Mesendoderm (in vitro differentiated cells): ENCODE measurements at regions not wholly inside any gene's neighbourhood (a gene's known extent, or its start where the extent isn't known, plus 50 kb on each side); places are given as distances from the start of the nearest gene placed in this dataset.

Source experiments
- DNase-seq: peaks from one replicate; pipeline ENCODE4 v3.0.0; 2013
- H2AK5ac ChIP-seq: 2 replicates; pipeline ENCODE4 v1.6.1; 2013; ENCODE audit warnings: low read length, inconsistent platforms
- H2BK120ac ChIP-seq: 2 replicates; pipeline ENCODE4 v1.6.1; 2013; ENCODE audit warnings: low read depth, mild to moderate bottlenecking, low read length, moderate library complexity, mixed read lengths
- H2BK15ac ChIP-seq: replicated peaks from 2 replicates; pipeline ENCODE4 v1.6.1; 2013; ENCODE audit warnings: low read depth, mild to moderate bottlenecking, moderate library complexity
- H2BK5ac ChIP-seq: 2 replicates; pipeline ENCODE4 v1.6.1; 2013; ENCODE audit warnings: low read length, inconsistent platforms
- H3K18ac ChIP-seq: 2 replicates; pipeline ENCODE4 v1.6.1; 2013; ENCODE audit warnings: mild to moderate bottlenecking, low read length, mixed read lengths
- H3K23ac ChIP-seq: one replicate; pipeline ENCODE4 v1.6.1; 2013; ENCODE audit warnings: low read length
- H3K27ac ChIP-seq: 2 replicates; pipeline ENCODE4 v1.5.1; 2013; ENCODE audit warnings: low read depth, mild to moderate bottlenecking, inconsistent platforms, low read length, moderate library complexity
- H3K27me3 ChIP-seq: 2 replicates; pipeline ENCODE4 v1.6.1; 2013; ENCODE audit warnings: low read length, control low read depth, mild to moderate bottlenecking, inconsistent platforms; ENCODE audit not compliant: insufficient read depth, poor library complexity
- H3K36me3 ChIP-seq: 2 replicates; pipeline ENCODE4 v1.6.1; 2013; ENCODE audit warnings: low read length, inconsistent platforms; ENCODE audit not compliant: control insufficient read depth, insufficient read depth
- H3K4ac ChIP-seq: one replicate; pipeline ENCODE4 v1.6.1; 2013; ENCODE audit warnings: low read depth, mild to moderate bottlenecking, low read length, moderate library complexity
- H3K4me1 ChIP-seq: 2 replicates; pipeline ENCODE4 v1.6.1; 2013; ENCODE audit warnings: low read depth, low read length, inconsistent platforms; ENCODE audit not compliant: control insufficient read depth
- H3K4me2 ChIP-seq: 2 replicates; pipeline ENCODE4 v1.6.1; 2013; ENCODE audit warnings: low read length
- H3K4me3 ChIP-seq: 2 replicates; pipeline ENCODE4 v1.5.1; 2013; ENCODE audit warnings: mild to moderate bottlenecking, low read length
- H3K56ac ChIP-seq: one replicate; pipeline ENCODE4 v1.6.1; 2013; ENCODE audit warnings: low read length
- H3K79me1 ChIP-seq: 2 replicates; pipeline ENCODE4 v1.6.1; 2013; ENCODE audit warnings: low read length, inconsistent platforms
- H3K79me2 ChIP-seq: 2 replicates; pipeline ENCODE4 v1.6.1; 2013; ENCODE audit warnings: mild to moderate bottlenecking, low read length; ENCODE audit not compliant: control insufficient read depth, insufficient read depth
- H3K9ac ChIP-seq: 2 replicates; pipeline ENCODE4 v1.6.1; 2013; ENCODE audit warnings: low read length, inconsistent platforms
- H4K5ac ChIP-seq: one replicate; pipeline ENCODE4 v1.6.1; 2013; ENCODE audit warnings: low read length
- H4K8ac ChIP-seq: one replicate; pipeline ENCODE4 v1.6.1; 2013; ENCODE audit warnings: low read depth, mild to moderate bottlenecking, control low read depth, low read length, moderate library complexity
- WGBS: extraction: QIAGEN DNeasy Blood & Tissue Kit; methylation state at CpG from one replicate; pipeline ENCODE4 v1.1.7; 2013; ENCODE audit warnings: low lambda C conversion rate, missing lambda C conversion rate; ENCODE audit not compliant: insufficient coverage; ENCODE audit errors: extremely low coverage; 5-methylcytosine and 5-hydroxymethylcytosine counted together

GRCh38 chr18:27763936-27764335, 413.0 kb downstream of the CDH2 start:
- no peak overlapping the region for H2BK120ac ChIP-seq

GRCh38 chr18:27763341-27763740, 413.6 kb downstream of the CDH2 start:
- Histone ChIP-seq H2BK15ac (no peak overlapping the region), H3K79me2 (no peaks in the 10 kb centered on the region), H3K18ac (no peak overlapping the region), H3K4me2 (no peak overlapping the region), H3K4me3 (no peak overlapping the region), H3K79me1 (no peaks in the 10 kb centered on the region), H3K23ac (no peak overlapping the region), H3K27me3 (no peaks in the 10 kb centered on the region), H3K4ac (no peak overlapping the region), H3K36me3 (no peaks in the 10 kb centered on the region), H3K27ac (no peak overlapping the region), H3K4me1 (no peaks in the 10 kb centered on the region), H2BK5ac (no peak overlapping the region), H4K5ac (no peak overlapping the region), H2AK5ac (no peak overlapping the region), H3K56ac (no peak overlapping the region), H4K8ac (no peak overlapping the region), H3K9ac (no peak overlapping the region), H2BK120ac (no peak overlapping the region)
- DNase-seq = no peak

More at GRCh38 chr18:27763936-27764335, 413.0 kb downstream of the CDH2 start:
- H4K8ac ChIP-seq = no peak overlapping the region
- no peak overlapping the region for H2BK15ac ChIP-seq
- no peak overlapping the region for H3K27ac ChIP-seq
- no peaks in the 10 kb centered on the region for H3K27me3 ChIP-seq
- H3K36me3 ChIP-seq = no peaks in the 10 kb centered on the region
- H4K5ac ChIP-seq = no peak overlapping the region
- no peak overlapping the region for H3K18ac ChIP-seq
- H3K4ac ChIP-seq = no peak overlapping the region
- no peaks in the 10 kb centered on the region for H3K79me1 ChIP-seq
- H2AK5ac ChIP-seq = no peak overlapping the region
- H3K56ac ChIP-seq = no peak overlapping the region
- no peak overlapping the region for H3K4me2 ChIP-seq
- DNase-seq = no peak
- H3K4me3 ChIP-seq = no peak overlapping the region
- H3K9ac ChIP-seq = no peak overlapping the region
- H2BK5ac ChIP-seq = no peak overlapping the region
- no CpG with 5 or more reads among the region's 1 CpG for WGBS
- no peak overlapping the region for H3K23ac ChIP-seq
- no peaks in the 10 kb centered on the region for H3K79me2 ChIP-seq
- no peaks in the 10 kb centered on the region for H3K4me1 ChIP-seq

GRCh38 chr18:27762054-27762453, 414.9 kb downstream of the CDH2 start:
- no peak overlapping the region for H3K56ac ChIP-seq
- no peaks in the 10 kb centered on the region for H3K36me3 ChIP-seq
- H3K27ac ChIP-seq = no peak overlapping the region
- no peaks in the 10 kb centered on the region for H3K79me2 ChIP-seq
- no peaks in the 10 kb centered on the region for H3K27me3 ChIP-seq
- no peak overlapping the region for H4K8ac ChIP-seq
- no peak overlapping the region for H3K4me2 ChIP-seq
- H2BK15ac ChIP-seq = no peak overlapping the region
- H4K5ac ChIP-seq = no peak overlapping the region
- no peaks in the 10 kb centered on the region for H3K4me1 ChIP-seq
- WGBS = no CpG with 5 or more reads among the region's 4 CpGs
- no peak overlapping the region for H3K4me3 ChIP-seq
- no peak overlapping the region for H2BK120ac ChIP-seq
- no peak overlapping the region for H3K18ac ChIP-seq
- H3K23ac ChIP-seq = no peak overlapping the region
- H3K79me1 ChIP-seq = no peaks in the 10 kb centered on the region
- no peak overlapping the region for H3K4ac ChIP-seq
- no peak overlapping the region for H3K9ac ChIP-seq
- H2AK5ac ChIP-seq = no peak overlapping the region
- no peak overlapping the region for H2BK5ac ChIP-seq
- peak; percentile 58 for DNase-seq

GRCh38 chr18:27752944-27753343, 424.0 kb downstream of the CDH2 start:
- WGBS = no CpG with 5 or more reads among the region's 4 CpGs
- Histone ChIP-seq H3K79me1 (no peaks in the 10 kb centered on the region), H3K4ac (no peak overlapping the region), H2BK5ac (no peak overlapping the region), H2AK5ac (no peak overlapping the region), H3K18ac (no peak overlapping the region), H3K27me3 (no peaks in the 10 kb centered on the region), H3K4me1 (no peaks in the 10 kb centered on the region), H3K36me3 (no peaks in the 10 kb centered on the region), H3K23ac (no peak overlapping the region), H3K9ac (no peak overlapping the region), H4K8ac (no peak overlapping the region), H3K4me2 (no peak overlapping the region), H2BK120ac (no peak overlapping the region), H2BK15ac (no peak overlapping the region), H3K27ac (no peak overlapping the region), H4K5ac (no peak overlapping the region), H3K79me2 (no peaks in the 10 kb centered on the region), H3K4me3 (no peak overlapping the region), H3K56ac (no peak overlapping the region)
- DNase-seq = no peak

- no peak overlapping the region for H3K4me2 ChIP-seq
- H3K4me3 ChIP-seq = no peak overlapping the region
- no peaks in the 10 kb centered on the region for H3K79me1 ChIP-seq
- no peak overlapping the region for H3K18ac ChIP-seq
- no peaks in the 10 kb centered on the region for H3K36me3 ChIP-seq
- H2BK15ac ChIP-seq = no peak overlapping the region
- H3K9ac ChIP-seq = no peak overlapping the region
- no peak overlapping the region for H3K23ac ChIP-seq
- no peak overlapping the region for H2BK120ac ChIP-seq
- H3K56ac ChIP-seq = no peak overlapping the region
- no peaks in the 10 kb centered on the region for H3K79me2 ChIP-seq
- H4K5ac ChIP-seq = no peak overlapping the region
- no peaks in the 10 kb centered on the region for H3K27me3 ChIP-seq
- H4K8ac ChIP-seq = no peak overlapping the region
- no peak for DNase-seq
- H2AK5ac ChIP-seq = no peak overlapping the region
- H3K27ac ChIP-seq = no peak overlapping the region
- no peaks in the 10 kb centered on the region for H3K4me1 ChIP-seq
- no peak overlapping the region for H2BK5ac ChIP-seq
- WGBS = no CpG with 5 or more reads among the region's 5 CpGs
- H3K4ac ChIP-seq = no peak overlapping the region
Observed at GRCh38 chr18:27750923-27751322, 426.0 kb downstream of the CDH2 start.

- Histone ChIP-seq H2BK15ac (no peak overlapping the region), H3K4me3 (no peak overlapping the region), H3K79me2 (no peaks in the 10 kb centered on the region), H3K9ac (no peak overlapping the region), H3K18ac (no peak overlapping the region), H2BK5ac (no peak overlapping the region), H4K5ac (no peak overlapping the region), H3K4me2 (no peak overlapping the region), H3K27me3 (no peaks in the 10 kb centered on the region), H3K27ac (no peak overlapping the region), H3K4ac (no peak overlapping the region), H4K8ac (no peak overlapping the region), H3K56ac (no peak overlapping the region), H3K23ac (no peak overlapping the region), H3K79me1 (no peaks in the 10 kb centered on the region), H2AK5ac (no peak overlapping the region), H3K36me3 (no peaks in the 10 kb centered on the region), H2BK120ac (no peak overlapping the region), H3K4me1 (no peaks in the 10 kb centered on the region)
- DNase-seq = peak; percentile 98
- WGBS = no CpG with 5 or more reads among the region's 3 CpGs
Observed at GRCh38 chr18:27750014-27750413, 426.9 kb downstream of the CDH2 start.
